Uterus (tissue), 3 donors: ENCODE measurements at regions not wholly inside any gene's neighbourhood (a gene's known extent, or its start where the extent isn't known, plus 50 kb on each side); places are given as distances from the start of the nearest gene placed in this dataset.

ENCODE experiments used
- DNase-seq, 2 donors: peaks; one replicate each; pipeline ENCODE4 v3.0.0-alpha.2; 2019 to 2020
- H3K27ac ChIP-seq, 2 donors: fragments of 200-600 bp; sonication (generic); 1 replicate in 1 of 2; 2 replicates in 1 of 2; pipeline ENCODE4 v1.5.1; 2016 to 2018
- H3K27me3 ChIP-seq, 2 donors: fragments of 200-600 bp; sonication (generic); one replicate each; pipeline ENCODE4 v1.5.1; 2018 to 2019; ENCODE audit warnings: control low read depth in 1 of 2
- H3K36me3 ChIP-seq, 2 donors: fragments of 200-600 bp; sonication (generic); one replicate each; pipeline ENCODE4 v1.5.1; 2019; ENCODE audit warnings: control low read depth in 1 of 2
- H3K4me1 ChIP-seq, 2 donors: fragments of 200-600 bp; sonication (generic); one replicate each; pipeline ENCODE4 v1.5.1; 2018 to 2019; ENCODE audit warnings: control low read depth in 1 of 2
- H3K4me3 ChIP-seq, 2 donors: fragments of 200-600 bp; sonication (generic); 1 replicate in 1 of 2; 2 replicates in 1 of 2; pipeline ENCODE4 v1.5.1; 2018 to 2019; ENCODE audit warnings: mild to moderate bottlenecking in 1 of 2
- H3K9me3 ChIP-seq, 2 donors: fragments of 200-600 bp; sonication (generic); one replicate each; pipeline ENCODE4 v1.5.1; 2019; ENCODE audit warnings: control low read depth in 1 of 2
- POLR2A ChIP-seq, 2 donors: fragments of 450-650 bp; IDR thresholded peaks; one replicate each; pipeline ENCODE4 v1.6.1; 2016; ENCODE audit warnings: antibody characterized with exemption in 2 of 2, mild to moderate bottlenecking in 1 of 2, moderate library complexity in 1 of 2
- intact Hi-C: fragments of 100-400 bp; cut with DNase I; formaldehyde crosslinking; loops from one replicate; pipeline ENCODE4 v1.15.1; 2023; ENCODE audit warnings: low total_unique reads
- TF ChIP-seq, protein P1 (sequence below), 4 experiments: fragments of 200-600 bp in 2 of 4; fragments of 450-650 bp in 2 of 4; sonication (generic) in 2 of 4; IDR thresholded peaks; one replicate each; pipeline ENCODE4 v1.5.1; 2016 to 2019; ENCODE audit warnings: antibody characterized with exemption in 4 of 4, mild to moderate bottlenecking in 2 of 4, moderate library complexity in 1 of 4
- donor health status: DM: yes; HTN: yes; CAD: no.

DNA sequence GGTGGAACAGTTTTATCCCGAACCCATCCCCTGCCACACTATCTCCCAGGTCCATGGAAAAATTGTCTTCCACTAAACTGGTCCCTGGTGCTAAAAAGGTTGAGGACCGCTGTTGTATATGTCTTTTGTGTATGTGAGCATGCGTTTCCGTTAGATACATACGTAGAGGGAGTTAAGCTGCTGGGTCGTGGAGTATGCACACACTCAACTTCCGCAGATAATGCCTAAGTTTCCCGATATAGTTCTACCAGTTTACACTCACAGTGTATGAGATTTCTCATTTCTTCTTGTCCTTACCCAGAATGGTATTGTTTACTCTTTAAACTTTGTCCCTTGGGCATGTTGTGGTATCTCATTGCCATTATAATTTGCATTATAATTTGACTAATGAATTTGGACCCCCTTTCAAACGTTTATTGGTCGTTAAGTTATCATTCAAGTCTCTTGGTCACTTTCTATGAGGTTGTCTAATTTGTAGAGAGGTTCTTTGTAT lies 50.5 kb upstream of the SCAF8 start:
- TF ChIP-seq, protein P1, sequence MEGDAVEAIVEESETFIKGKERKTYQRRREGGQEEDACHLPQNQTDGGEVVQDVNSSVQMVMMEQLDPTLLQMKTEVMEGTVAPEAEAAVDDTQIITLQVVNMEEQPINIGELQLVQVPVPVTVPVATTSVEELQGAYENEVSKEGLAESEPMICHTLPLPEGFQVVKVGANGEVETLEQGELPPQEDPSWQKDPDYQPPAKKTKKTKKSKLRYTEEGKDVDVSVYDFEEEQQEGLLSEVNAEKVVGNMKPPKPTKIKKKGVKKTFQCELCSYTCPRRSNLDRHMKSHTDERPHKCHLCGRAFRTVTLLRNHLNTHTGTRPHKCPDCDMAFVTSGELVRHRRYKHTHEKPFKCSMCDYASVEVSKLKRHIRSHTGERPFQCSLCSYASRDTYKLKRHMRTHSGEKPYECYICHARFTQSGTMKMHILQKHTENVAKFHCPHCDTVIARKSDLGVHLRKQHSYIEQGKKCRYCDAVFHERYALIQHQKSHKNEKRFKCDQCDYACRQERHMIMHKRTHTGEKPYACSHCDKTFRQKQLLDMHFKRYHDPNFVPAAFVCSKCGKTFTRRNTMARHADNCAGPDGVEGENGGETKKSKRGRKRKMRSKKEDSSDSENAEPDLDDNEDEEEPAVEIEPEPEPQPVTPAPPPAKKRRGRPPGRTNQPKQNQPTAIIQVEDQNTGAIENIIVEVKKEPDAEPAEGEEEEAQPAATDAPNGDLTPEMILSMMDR (IDR thresholded peaks at IDR 0.05): no peak
- TF ChIP-seq POLR2A (IDR thresholded peaks at IDR 0.05): no peak
- H3K4me1 ChIP-seq: no peaks in the 10 kb centered on the region
- H3K9me3 ChIP-seq: no peaks in the 10 kb centered on the region
- no peak for DNase-seq
- no peaks in the 10 kb centered on the region for H3K27me3 ChIP-seq
- intact Hi-C loops: no loop called here
- no peaks in the 10 kb centered on the region for H3K36me3 ChIP-seq
- no peak overlapping the region for H3K4me3 ChIP-seq
- H3K27ac ChIP-seq: no peak overlapping the region
